C4-2B (cell line): ENCODE measurements at regions not wholly inside any gene's neighbourhood (a gene's known extent, or its start where the extent isn't known, plus 50 kb on each side); places are given as distances from the start of the nearest gene placed in this dataset.

Experiments used
- H3K27ac ChIP-seq: fragments of 450-650 bp; 2 replicates; pipeline ENCODE4 v1.5.1; 2017
- CTCF ChIP-seq: fragments of 450-650 bp; conservative IDR thresholded peaks from 2 replicates; pipeline ENCODE4 v1.5.1; 2017; ENCODE audit warnings: mild to moderate bottlenecking
- ZFX ChIP-seq: fragments of 450-650 bp; IDR thresholded peaks from 2 replicates; pipeline ENCODE4 v1.6.1; 2017

GRCh38 chr4:136097676-136098075, 1434.6 kb downstream of the PCDH18 start:
- H3K27ac ChIP-seq = no peak overlapping the region
- TF ChIP-seq CTCF (no peak), ZFX (no peak)

- TF ChIP-seq ZFX = no peak
- no peak for TF ChIP-seq CTCF
- no peak overlapping the region for H3K27ac ChIP-seq
These were observed 1444.0 kb downstream of the PCDH18 start for GRCh38 chr4:136088211-136088867.

GRCh38 chr4:136078976-136079375, 1453.3 kb downstream of the PCDH18 start:
- TF ChIP-seq CTCF = no peak
- no peak for TF ChIP-seq ZFX
- H3K27ac ChIP-seq = no peak overlapping the region

GRCh38 chr4:136056748-136057147, 1475.5 kb downstream of the PCDH18 start:
- no peak overlapping the region for H3K27ac ChIP-seq
- TF ChIP-seq CTCF = no peak
- TF ChIP-seq ZFX = no peak

GRCh38 chr4:136055360-136055759, 1476.9 kb downstream of the PCDH18 start:
- TF ChIP-seq ZFX = no peak
- TF ChIP-seq CTCF = no peak
- no peak overlapping the region for H3K27ac ChIP-seq

GRCh38 chr4:136036744-136037143, 1495.5 kb downstream of the PCDH18 start:
- no peak for TF ChIP-seq ZFX
- TF ChIP-seq CTCF = no peak

GRCh38 chr4:136032391-136032790, 1499.9 kb downstream of the PCDH18 start:
- no peak for TF ChIP-seq ZFX
- no peak overlapping the region for H3K27ac ChIP-seq

More at GRCh38 chr4:136036744-136037143, 1495.5 kb downstream of the PCDH18 start:
- H3K27ac ChIP-seq = no peak overlapping the region

- H3K27ac ChIP-seq = no peak overlapping the region
- TF ChIP-seq ZFX (no peak), CTCF (no peak)
These were observed 1506.8 kb downstream of the PCDH18 start for GRCh38 chr4:136025540-136025939.
